ENCODE measurements at regions not wholly inside any gene's neighbourhood (a gene's known extent, or its start where the extent isn't known, plus 50 kb on each side); places are given as distances from the start of the nearest gene placed in this dataset.

DNA sequence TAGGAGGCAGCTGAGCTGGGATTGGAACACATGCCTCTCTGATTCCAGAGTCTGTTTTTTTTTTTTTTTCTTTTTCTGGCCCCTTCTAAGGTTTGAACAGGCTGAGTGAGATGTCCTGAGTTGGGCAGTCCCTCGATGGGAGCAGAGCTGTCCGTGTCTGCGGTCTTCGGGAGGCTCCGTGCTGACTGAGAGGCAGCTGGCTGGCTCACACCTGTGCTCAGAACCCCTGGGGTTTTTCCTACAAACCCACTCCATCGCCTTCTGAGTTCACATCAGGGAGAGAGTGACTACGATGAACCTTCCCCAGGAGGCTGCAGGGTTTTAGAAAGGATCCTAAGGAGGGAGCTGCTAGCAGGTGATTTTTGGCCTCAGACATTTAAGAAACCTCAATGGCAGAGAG is 92.5 kb downstream of the IRF8 start:
- no peak for DNase-seq

DNA sequence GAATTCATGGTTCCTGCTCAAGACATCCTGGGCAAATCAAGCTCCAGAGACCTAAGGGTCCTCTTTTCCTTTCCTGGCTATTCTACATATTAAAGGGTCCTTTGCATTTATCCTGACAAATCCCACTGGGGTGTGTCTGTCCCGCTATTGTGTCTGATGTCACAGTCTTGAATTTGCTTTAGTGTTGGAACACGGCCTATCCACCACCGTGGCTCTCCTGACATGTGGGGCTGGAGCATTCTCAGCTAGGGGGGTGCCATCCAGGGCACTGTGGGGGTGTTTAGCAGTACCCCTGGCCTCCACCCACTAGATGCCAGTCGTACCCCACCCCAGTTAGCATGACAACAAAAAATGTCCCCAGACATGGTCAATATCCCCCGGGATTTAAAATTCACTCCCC is 92.9 kb downstream of the IRF8 start:
- DNase-seq: no peak

DNA sequence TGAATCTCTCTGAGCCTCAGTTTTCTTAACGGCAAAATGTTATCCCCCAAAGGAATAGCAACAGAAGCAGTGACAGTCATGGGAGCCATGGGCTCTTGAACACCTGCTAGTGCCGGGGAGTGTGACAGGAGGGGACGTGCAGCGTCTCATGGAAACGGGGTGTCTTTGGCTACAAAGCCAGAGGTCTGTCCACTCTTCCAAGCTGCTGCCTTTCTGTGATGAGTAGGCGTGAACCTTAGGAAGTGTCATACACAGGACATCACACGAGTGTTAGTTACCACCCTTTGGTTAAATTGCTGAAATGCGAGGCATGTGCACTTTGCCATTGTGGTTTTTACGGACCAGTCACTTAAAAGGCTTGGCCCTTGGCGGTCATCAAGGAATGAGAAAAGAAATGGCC is 93.4 kb downstream of the IRF8 start:
- DNase-seq: no peak

DNA sequence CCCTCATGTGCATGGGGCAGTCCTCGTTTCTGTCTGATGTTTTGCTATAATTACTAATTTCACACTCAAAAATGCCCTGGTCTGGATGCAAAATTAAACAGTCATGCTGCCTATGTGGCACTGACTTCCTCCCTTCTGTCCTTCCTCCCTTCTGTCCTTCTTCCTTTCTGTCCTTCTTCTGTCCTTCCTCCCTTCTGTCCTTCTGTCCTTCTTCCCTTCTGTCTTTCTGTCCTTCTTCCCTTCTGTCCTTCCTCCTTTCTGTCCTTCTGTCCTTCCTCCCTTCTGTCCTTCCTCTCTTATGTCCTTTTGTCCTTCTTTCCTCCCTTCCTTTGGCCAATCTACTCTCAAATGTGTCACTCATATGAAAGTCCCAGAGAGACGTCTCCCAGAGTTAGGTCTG is 93.8 kb downstream of the IRF8 start:
- DNase-seq: no peak

DNA sequence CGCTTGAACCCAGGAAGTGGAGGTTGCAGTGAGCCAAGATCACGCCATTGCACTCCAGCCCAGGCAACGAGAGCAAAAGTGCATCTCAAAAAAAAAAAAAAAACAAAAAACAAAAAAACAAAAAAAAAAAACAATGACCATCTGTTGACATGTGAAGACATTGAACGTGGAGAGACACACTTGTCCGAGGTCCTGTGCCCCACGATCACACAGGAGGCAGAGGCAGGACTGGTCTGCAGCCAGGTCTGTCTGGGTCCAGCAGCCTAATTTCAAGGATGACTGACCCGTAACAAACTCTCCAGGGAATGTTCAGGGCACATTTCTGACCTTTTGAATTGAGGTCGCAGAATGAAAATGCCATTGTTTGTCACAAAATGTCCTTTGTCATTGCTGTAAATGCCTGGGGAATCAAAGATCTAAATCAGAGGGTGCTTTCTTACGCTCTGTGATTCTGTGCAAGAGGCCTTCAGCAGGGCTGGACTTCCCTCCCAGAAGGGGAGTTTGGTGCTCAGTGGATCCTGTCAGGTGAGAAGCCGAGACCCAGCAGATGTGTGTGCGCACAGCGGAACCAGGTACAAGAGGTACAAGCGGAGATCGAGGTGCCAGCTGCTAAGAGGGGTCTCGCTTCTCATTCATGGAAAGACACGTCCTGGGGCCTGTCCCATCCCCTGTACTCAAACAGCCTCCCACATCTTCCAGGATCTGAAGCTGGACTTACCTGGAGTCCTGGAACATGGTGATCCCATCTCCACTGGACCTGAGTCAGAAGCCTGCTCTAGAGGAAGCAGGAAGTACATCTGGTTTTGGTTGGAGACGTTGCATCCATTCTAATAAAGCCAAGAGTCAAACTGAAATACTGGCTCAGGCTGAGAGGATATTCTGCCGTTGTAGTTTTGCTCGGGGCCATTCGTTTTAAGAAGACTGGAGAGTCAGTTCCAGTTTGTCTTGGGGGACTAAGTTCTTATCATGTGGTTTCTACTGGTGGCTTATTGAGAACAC is 95.8 kb downstream of the IRF8 start:
- no peak for DNase-seq

DNA sequence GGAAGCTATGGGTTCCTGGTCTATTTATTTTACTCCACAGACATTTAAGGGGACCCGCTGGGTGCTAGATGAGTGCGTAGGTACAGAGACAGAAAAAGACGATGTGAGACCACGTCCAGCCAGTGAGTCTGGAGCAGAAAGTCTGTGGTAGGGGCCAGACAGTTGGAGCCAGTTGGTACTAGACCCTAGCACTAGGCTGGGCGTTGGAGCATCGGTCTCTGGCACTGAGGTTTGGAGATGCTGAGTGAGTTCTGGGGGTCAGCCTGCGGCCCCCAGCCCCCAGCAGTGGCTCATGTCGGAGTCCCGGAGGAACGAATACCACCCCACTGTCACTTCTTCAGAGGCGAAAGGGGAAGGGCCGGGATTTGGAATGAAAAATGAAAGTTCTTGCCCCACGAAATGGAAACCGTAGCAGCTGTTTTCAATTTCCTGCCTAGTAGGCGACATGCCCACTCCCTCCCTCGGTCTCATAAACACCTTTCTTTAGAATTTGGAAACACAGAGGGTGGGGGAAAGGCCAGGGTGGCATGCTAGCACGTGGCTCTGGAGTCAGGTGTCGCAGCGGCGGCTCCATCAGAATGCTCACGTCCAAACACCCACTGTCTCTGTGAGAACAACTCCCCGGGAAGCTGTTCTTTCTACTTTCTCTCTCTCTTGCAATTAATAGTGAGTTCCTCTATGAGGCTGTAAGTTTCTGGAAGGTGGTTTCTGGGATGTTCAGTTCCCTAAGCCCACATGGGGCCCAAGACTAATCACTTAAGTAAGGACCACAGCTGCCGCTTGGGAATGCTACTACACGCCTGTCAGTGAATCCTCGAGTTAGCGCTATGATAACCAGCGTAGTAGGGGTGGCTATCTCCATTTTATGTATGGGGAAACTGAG is 96.8 kb downstream of the IRF8 start:
- no peak for DNase-seq

DNA sequence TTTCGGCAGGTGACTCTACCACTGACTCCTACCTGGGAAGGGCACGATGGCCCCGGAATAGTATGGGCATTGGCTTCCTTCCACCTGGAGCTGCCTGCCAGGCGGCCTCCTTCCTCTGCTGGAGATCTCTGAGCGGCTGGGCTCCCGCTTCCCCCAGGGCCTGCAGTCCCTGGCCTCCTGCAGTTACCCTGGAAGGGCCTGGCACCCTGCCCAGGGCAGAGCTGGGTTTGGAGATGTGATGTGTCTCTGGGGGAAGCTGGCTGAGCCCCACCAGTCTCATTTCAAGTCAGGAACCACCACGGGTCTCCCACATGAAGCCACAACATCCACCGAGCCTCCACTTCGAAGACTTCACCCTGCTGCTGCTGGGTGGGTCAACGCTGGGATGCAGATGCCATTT is 97.9 kb downstream of the IRF8 start:
- no peak for DNase-seq

DNA sequence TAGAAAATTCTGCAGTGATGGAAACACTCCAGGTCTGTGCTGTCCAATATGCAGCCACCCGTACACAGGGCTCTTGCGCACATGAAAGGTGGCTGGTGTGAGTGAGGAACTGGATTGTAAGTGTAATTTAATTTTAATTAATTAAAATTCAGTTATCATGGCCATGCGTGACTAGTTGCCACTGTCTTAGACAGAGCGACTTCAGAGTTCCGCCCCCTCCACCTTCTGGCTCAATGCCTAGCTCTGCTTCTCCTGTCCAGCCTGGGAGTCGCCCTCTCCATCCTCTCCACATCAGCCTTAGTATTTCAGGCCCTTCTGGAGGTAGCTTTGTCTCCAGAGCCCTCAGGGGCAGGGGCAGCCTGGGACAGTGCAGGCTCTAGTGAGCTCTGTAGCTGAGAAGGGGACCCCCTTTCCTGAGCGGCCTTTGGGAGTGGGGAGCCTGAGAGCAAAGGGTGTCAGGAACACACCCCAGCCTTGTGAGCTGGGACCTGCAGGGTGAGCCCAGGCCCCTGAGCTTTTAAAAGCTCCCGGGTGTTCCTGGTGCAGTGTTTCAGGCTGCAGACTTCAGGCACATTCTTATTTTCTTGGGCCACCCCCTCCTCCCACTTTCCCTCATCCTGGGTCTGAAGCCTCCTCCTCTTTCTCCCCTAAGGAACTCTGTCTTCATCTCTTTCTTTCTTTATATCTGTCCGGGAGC is 99.4 kb downstream of the IRF8 start:
- no peak for DNase-seq

DNA sequence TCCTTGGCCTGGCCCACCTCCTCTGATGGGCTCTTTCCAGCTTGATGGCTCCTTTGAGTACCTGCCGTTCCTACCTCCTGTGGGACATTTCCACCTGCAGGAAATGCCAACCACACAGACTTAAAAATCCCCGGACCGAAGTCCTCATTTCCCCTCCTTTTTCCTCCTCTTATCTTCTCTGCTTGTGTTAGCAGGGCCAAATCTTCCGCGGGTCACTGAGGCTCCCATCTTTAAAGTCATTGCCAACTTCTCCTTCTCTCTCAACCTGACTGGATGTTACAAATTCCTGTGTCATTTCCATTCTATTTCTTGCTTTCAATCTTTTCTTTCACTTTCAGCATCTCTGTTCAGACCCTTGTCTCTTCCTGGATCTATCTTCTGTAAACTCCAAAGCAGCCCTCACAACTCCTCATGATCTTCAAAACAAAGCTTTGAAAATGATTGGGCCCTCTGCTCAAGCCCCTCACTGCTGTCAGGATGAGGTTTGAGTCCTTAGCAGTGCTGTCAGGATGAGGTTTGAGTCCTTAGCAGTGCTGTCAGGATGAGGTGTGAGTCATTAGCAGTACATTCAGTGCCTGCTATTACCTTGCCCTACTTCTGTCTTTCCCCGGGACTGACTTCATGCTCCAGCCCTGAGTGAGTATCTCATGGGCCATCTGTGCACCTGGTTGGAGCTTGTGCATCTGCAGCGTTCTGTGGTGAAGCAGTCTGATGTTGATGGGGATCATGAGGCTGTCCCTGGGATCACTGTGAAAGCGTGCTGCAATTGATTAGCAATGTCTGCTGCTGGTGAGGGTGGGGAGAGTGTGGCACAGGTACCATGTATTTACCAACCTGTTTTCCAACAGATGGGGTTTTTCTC is 100.1 kb downstream of the IRF8 start:
- DNase-seq: no peak

DNA sequence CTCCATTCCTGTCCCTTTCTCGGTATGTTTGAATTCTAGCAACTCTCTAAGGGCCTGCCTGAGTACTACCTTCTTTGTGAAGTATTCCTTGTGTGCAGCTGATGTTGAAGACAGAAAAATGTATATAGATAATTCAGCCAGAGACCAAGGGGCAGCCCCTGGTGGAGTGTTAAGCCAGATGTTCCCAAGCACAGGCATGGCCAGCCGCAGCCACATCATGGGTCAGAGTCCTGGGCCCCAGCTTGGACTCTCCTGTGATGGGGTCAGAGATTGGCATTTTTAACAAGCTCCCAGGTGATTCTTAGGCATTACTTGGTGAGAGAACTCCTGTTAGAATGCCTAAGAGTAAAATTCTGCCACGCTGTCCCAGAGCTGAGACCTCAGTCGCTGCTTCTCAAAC is 100.8 kb downstream of the IRF8 start:
- DNase-seq: no peak

DNA sequence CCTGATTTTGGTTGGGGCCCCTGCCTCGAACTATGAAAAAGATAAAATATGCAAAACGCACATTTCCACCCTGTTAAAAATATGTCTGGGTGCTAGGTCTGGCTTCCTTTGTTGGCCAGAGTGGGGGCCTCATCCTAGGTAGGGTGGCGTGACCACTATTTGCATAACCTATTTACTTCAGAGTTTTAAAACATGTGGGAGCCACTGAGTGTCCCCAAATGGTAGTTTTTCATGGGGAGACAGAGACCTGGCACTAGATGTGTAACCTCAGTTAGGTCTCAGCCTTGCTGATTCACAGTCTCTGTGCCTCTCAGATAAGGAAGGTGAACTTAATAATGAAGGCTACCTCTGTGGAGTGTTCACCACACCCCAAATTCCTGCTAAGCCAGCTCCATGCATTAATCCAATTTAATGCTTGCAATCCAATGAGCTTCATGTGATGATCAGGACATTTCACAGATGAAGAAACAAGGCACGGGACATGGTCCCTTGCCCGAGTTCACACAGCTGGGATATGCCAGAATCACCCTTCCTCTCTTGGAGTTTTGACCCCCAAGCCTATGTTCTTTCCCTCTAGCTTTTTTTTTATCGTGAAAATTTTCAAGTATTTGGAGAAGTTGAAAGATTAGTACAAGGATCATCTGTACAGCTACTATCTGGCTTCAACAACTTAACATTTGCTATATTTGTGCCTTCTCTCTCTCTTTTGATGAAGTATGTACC is 103.4 kb downstream of the IRF8 start:
- no peak for DNase-seq

DNA sequence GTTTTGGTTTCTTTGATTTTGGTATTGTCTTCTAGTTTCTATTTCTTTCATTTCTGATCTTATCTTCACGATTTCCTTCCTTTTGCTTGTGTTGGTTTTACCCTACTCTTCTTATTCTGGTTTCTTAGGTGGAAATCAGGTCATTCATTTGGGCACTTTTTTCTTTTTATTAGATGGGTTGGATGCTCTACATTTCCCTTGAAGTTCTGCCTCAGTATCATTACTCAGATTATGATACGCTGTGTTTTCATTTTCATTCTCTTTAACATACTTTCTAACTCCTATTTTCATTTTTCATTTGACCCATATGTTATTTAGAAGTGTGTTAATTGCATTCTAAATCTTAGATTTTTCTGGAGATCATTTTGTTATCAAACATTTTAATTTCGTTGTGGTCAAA is 108.6 kb downstream of the IRF8 start:
- no peak for DNase-seq

DNA sequence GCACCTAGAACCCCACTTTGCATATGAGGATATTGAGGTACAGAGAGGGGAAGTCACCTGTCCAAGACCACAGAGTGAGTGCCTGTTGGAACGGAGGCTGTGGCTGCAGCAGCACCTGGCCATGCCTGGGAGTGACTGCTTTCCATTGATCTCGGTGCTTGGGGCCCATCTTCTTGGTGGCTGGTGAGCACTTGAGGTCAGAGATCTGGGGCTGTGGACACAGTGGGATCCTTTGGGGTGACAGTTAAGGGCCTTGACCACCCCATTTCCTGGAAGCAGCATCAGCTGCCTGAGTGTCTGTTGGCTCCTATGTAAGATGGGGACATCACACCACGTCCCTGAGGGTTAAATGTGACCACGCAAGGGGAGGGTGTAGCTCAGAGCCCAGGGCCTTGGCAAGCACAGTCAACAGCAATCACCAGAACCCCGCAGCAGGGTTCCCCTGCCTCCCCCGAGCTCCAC is 111.7 kb downstream of the IRF8 start:
- DNase-seq: no peak

DNA sequence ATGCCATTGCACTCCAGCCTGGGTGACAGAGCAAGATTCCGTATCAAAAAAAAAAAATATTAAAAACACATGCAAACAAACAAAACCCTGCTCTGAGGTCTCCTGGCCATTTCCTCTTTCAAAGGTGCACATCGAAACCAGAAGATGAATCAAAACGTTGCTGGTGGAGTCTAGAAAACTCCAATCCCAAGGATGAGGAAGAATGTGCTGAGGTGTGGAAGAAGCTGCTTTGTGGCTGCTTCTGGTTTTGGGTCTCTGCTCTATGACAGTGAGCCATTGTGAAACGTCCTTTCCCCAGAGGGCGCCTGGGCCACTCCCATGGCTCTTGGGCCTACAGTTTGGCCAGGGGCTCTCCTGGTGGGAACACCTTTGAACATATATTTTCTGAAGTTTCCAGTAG is 112.6 kb downstream of the IRF8 start:
- no peak for DNase-seq

DNA sequence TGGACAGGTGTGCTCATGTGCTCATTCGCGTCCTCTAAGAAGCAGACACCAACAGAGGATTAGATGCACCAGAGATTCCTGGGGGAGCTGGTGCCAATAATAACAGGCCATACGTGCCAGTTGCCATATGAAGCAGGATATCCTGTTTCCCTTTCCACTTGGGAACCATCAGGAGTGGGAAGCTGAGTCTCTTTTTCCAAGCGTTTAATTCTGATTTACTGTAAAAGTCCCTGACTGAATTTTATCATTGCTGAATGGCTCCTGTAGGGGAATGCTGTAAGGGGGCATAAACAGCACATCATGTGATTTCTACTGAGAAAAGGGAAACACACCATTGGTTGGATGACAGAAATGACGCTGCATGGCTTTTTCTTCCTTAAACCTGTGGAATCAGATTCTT is 113.3 kb downstream of the IRF8 start:
- no peak for DNase-seq

DNA sequence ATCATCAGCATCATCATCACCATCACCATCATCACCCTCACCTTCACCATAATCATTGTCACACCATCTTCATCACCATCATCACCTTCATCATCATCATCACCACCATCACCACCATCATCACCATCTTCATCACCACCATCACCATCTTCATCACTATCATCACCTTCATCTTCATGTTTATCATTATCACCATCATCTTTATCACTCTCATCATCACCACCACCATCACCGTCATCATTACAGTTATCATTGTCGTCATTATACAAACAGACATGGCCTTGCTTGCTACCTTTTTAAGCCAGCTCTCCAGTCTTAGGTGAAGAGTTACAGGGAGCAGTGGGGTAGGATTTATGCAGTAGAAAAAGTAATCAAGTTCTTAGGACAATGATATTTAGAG is 114.9 kb downstream of the IRF8 start:
- no peak for DNase-seq

DNA sequence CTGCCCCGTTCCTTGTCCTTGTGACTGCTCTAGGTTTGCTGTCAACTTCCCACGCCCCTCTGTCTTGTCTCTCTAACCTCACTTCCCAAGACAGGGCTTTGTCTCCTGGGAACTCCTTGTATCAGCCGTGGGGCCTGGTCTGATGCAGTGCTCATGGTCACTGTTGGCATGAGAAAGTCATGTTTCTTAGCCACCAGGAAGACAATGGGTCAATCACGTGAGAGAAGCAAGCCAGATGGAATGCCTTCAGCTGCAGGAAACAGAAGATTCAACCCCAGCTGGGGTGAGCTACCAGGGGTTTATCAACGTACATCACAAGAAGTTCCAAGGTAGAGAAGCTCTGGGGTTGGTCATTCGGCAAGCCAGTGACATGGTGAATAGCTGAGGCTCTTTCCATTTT is 116.6 kb downstream of the IRF8 start:
- DNase-seq: no peak

DNA sequence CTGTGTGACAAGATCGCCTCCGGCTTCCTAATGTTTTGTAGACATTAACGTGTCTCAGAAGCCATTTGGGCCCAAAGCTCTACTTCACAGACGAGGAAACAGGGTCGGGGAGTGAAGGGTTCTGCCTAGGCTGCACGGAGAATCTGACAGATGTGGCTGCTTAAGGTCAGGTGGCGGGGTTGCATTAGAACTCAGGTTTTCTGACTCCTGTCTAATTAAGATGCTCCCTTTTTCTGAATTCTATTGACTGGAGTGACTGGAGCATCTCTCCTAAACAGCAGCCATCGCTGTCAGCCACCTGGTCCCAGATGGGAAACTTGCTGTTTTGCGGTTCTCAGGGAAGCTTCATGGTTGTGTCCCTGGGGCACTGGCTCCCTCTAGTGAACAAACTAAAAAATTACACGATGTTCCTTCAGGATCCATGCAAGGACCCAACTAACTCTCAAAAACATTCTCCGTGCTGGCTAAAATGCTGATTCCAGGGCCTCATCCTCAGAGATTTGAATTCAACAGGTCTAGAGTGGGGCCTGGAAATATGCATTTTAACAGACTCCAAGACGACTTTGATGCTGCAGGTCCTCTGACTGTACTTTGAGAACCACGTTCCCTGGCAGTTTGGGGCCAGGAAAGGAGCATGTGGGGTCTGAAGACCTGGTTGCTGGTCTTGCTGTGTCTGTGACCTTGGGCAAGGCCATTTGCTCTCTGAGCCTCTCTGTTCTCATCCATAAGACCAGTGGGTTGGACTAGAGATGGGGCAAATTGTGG is 117.4 kb downstream of the IRF8 start:
- DNase-seq: peak; percentile 57

DNA sequence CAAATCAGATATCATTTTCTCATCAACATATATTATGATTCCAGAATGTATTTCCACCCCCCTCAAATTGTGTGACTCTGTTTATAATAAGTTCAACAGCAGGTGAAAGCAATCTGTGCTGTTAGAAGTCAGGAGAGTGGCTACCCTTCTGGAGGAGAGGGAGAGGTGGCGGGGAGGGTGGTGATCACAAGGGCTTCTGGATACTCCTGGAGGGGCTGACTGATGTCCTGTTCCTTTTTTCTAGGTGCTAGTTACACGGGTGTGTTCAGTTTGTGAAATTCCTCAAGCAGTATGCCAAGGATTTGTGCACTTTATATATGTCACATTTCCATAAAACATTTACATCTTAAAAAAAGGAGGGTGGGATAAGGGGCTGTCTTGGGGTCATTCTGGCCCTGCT is 119.1 kb downstream of the IRF8 start:
- DNase-seq: no peak

DNA sequence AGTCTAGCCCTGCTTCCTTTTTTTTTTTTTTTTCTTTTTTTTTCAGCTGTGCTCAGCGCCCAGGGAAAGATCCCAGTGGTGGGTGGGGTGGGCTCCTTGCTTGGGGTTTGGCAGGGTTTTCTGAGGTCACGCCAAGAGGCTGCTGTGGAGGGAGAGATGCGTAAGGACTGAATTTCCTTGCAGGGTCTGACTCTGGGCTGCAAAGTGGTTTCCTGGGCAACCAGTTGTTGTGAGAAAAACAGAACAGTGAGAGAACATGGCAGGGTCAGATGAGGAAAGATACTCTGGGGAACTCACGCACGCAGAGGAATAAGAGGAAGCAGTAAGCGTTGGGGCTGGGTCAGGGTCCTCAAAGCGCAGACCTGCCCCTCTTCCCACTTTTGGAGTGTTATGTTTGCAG is 119.5 kb downstream of the IRF8 start:
- peak; percentile 13 for DNase-seq

DNA sequence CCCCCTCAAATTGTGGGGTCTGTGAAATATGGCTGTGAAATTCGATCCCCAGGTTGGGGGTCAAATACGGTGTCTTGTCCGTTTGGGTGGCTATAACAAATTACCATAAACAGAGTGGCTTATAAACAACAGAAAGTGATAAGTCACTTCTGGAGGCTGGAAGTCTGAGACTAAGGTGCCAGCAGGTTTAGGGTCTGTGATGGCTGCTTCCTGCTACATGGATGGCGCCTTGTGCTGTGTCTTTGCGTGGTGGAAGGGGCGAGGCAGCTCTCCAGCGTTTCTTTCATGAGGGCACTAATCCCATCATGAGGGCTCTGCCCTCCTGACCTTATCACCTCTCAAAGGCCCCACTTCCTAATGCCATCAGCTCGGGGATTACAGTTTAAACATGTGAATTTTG is 120.0 kb downstream of the IRF8 start:
- no peak for DNase-seq

Measured in CD4-positive, alpha-beta T cell treated with Interleukin-4 for 4 hours (primary cell).